K562 (cell line): ENCODE measurements at regions not wholly inside any gene's neighbourhood (a gene's known extent, or its start where the extent isn't known, plus 50 kb on each side); places are given as distances from the start of the nearest gene placed in this dataset.

ENCODE experiments used
- ATAC-seq: fragments of 200-7000 bp; cut with Tn5 transposase; 3 replicates; pipeline ENCODE4 v1.9.1; 2020; ENCODE audit warnings: moderate library complexity
- BruUV-seq: library from RNA; stranded (reverse); fragments of 400-500 nt; replicated peaks from 2 replicates; lab custom pipeline; 2021; lab: Mats Ljungman, UMichigan
- CTCF ChIA-PET: fragments of 300-600 bp; formaldehyde crosslinking; extraction: SDS; loops from one replicate; lab custom pipeline; 2021; ENCODE audit warnings: low intra/inter-chr PET ratio; lab: Yijun Ruan, JAX
- POLR2A ChIA-PET: fragments of 300-600, 350-650 bp; sonication (Branson Sonifier 250); formaldehyde crosslinking; extraction: SDS; loops from one replicate; lab custom pipeline; 2021; ENCODE audit warnings: antibody characterized with exemption, inconsistent platforms; lab: Yijun Ruan, JAX
- DNase-seq, 4 experiments: peaks; one replicate each; pipeline versions ENCODE4 v3.0.0 to v3.0.0-alpha.2; 2011 to 2018; ENCODE audit warnings: low spot score in 3 of 4, mixed read lengths in 3 of 4; ENCODE audit errors: extremely low read depth in 1 of 4
- FAIRE-seq: peaks from 2 replicates; lab custom pipeline; 2011; peaks lifted over from hg19 to GRCh38; lab: Jason Lieb, UNC
- H2AFZ ChIP-seq: 2 replicates; pipeline ENCODE4 v1.6.0; 2011; ENCODE audit warnings: low read depth, low read length, control low read depth, inconsistent platforms
- H3K27ac ChIP-seq: fragments of 200-600 bp; 3 replicates; pipeline ENCODE4 v1.8.0; 2011; ENCODE audit warnings: low read depth, mild to moderate bottlenecking, control low read depth, inconsistent platforms, low read length, moderate library complexity, mixed read lengths; ENCODE audit errors: extremely low read depth
- H3K27me3 ChIP-seq, 2 experiments: fragments of 300-600 bp in 1 of 2; 2 replicates in 1 of 2; 3 replicates in 1 of 2; pipeline versions ENCODE4 v1.6.0 to v1.8.0; 2011; ENCODE audit warnings: inconsistent platforms in 2 of 2, low read length in 2 of 2, mild to moderate bottlenecking in 1 of 2, mixed read lengths in 1 of 2, moderate library complexity in 1 of 2; ENCODE audit not compliant: control insufficient read depth in 2 of 2, insufficient read depth in 2 of 2
- H3K36me3 ChIP-seq: fragments of 300-600 bp; 3 replicates; pipeline ENCODE4 v1.8.0; 2011; ENCODE audit warnings: mild to moderate bottlenecking, low read length, inconsistent platforms; ENCODE audit not compliant: control insufficient read depth, insufficient read depth
- H3K4me1 ChIP-seq, 2 experiments: fragments of 200-600 bp in 1 of 2; replicated peaks in 1 of 2; 2 replicates in 1 of 2; 3 replicates in 1 of 2; pipeline versions ENCODE4 v1.5.1 to v1.8.0; 2011; ENCODE audit warnings: inconsistent platforms in 2 of 2, low read length in 2 of 2, mild to moderate bottlenecking in 1 of 2, mixed read lengths in 1 of 2, moderate library complexity in 1 of 2; ENCODE audit not compliant: control insufficient read depth in 2 of 2, insufficient read depth in 2 of 2
- H3K4me2 ChIP-seq: 2 replicates; pipeline ENCODE4 v1.6.1; 2011; ENCODE audit warnings: low read length, control low read depth, inconsistent platforms, mixed read lengths; ENCODE audit not compliant: insufficient read depth
- H3K4me3 ChIP-seq: fragments of 200-600 bp; sonication (generic), shearing (Covaris generic); 2 replicates; pipeline ENCODE4 v1.5.1; 2016; ENCODE audit warnings: control low read depth, inconsistent platforms
- H3K79me2 ChIP-seq: fragments of 200-600 bp; 3 replicates; pipeline ENCODE4 v1.8.0; 2011; ENCODE audit warnings: low read length, inconsistent platforms; ENCODE audit not compliant: control insufficient read depth, insufficient read depth
- H3K9ac ChIP-seq, 2 experiments: 2 replicates each; pipeline versions ENCODE4 v1.6.0 to v1.6.1; 2011; ENCODE audit warnings: low read depth in 2 of 2, low read length in 2 of 2, control low read depth in 1 of 2, inconsistent platforms in 1 of 2, mild to moderate bottlenecking in 1 of 2, mixed read lengths in 1 of 2; ENCODE audit not compliant: insufficient read depth in 1 of 2
- H3K9me1 ChIP-seq: one replicate; pipeline ENCODE4 v1.6.0; 2011; ENCODE audit warnings: inconsistent platforms, mild to moderate bottlenecking, low read length, moderate library complexity; ENCODE audit not compliant: control insufficient read depth, insufficient read depth
- H3K9me3 ChIP-seq: replicated peaks from 2 replicates; pipeline ENCODE4 v1.5.1; 2011; ENCODE audit warnings: low read depth, low read length, inconsistent platforms; ENCODE audit not compliant: control insufficient read depth, insufficient read depth
- H4K20me1 ChIP-seq: replicated peaks from 2 replicates; pipeline ENCODE4 v1.6.1; 2011; ENCODE audit warnings: low read length, inconsistent platforms, mixed read lengths; ENCODE audit not compliant: control insufficient read depth, insufficient read depth
- HDGF ChIP-seq: fragments of 450-650 bp; IDR thresholded peaks from 2 replicates; pipeline ENCODE4 v1.6.1; 2016
- IRF1 ChIP-seq: sonication (generic); formaldehyde crosslinking; IDR thresholded peaks from 2 replicates; pipeline ENCODE4 v1.8.0; 2022; ENCODE audit warnings: missing genetic modification reagents, mild to moderate bottlenecking, borderline replicate concordance
- TEAD2 ChIP-seq: fragments of 450-650 bp; IDR thresholded peaks from 2 replicates; pipeline ENCODE4 v1.6.1; 2016; ENCODE audit warnings: missing genetic modification characterization, control low read depth, missing compliant biosample characterization
- ZFP91 ChIP-seq: sonication (generic); formaldehyde crosslinking; IDR thresholded peaks from 2 replicates; pipeline ENCODE4 v1.8.0; 2022; ENCODE audit warnings: mild to moderate bottlenecking, missing genetic modification reagents
- ZNF239 ChIP-seq: fragments of 250-450 bp; sonication (Bioruptor Pico); IDR thresholded peaks from 2 replicates; pipeline ENCODE4 v1.4.0; 2020; ENCODE audit warnings: mild to moderate bottlenecking
- WGBS: fragments of 100-300 bp; shearing (Covaris generic); methylation state at CpG from one replicate; pipeline ENCODE4 v1.1.6; 2016; ENCODE audit warnings: low coverage, mixed read lengths; ENCODE audit not compliant: insufficient coverage; ENCODE audit errors: missing lambda C conversion rate; 5-methylcytosine and 5-hydroxymethylcytosine counted together
- in situ Hi-C: fragments of 300-500 bp; cut with MboI; formaldehyde crosslinking; loops from 4 replicates; pipeline ENCODE4 v1.15.0; 2018; ENCODE audit warnings: inconsistent platforms, mixed read lengths
- intact Hi-C: fragments of 100-400 bp; cut with micrococcal nuclease; formaldehyde crosslinking; loops from 2 replicates; pipeline ENCODE4 v1.14.2; 2022

GRCh38 chr4:156636381-156636780, 335.2 kb downstream of the PDGFC start:
- H3K9me1 ChIP-seq: no peaks in the 10 kb centered on the region
- CTCF ChIA-PET: no interaction called here
- DNase-seq: no peak
- H3K4me2 ChIP-seq: no peak overlapping the region
- POLR2A ChIA-PET: no interaction called here
- H3K27me3 ChIP-seq: no peaks in the 10 kb centered on the region
- FAIRE-seq: no peak
- no peak for ATAC-seq
- no peaks in the 10 kb centered on the region for H4K20me1 ChIP-seq
- no peaks in the 10 kb centered on the region for H3K4me1 ChIP-seq
- H3K27ac ChIP-seq: no peak overlapping the region
- H3K9me3 ChIP-seq: no peaks in the 10 kb centered on the region
- in situ Hi-C loops: no loop called here
- H3K36me3 ChIP-seq: no peaks in the 10 kb centered on the region
- TF ChIP-seq ZFP91 (CRISPR knock-in tag) (no peak), ZNF239 (CRISPR knock-in tag) (no peak), IRF1 (CRISPR knock-in tag) (no peak), HDGF (no peak), TEAD2 (tag) (no peak)
- no TSS peak for BruUV-seq
- H2AFZ ChIP-seq: no peak overlapping the region
- WGBS: 2% methylated on average over 4 of the region's 4 CpGs
- no peak overlapping the region for H3K9ac ChIP-seq
- H3K79me2 ChIP-seq: no peaks in the 10 kb centered on the region
- intact Hi-C loops: no loop called here
- no peak overlapping the region for H3K4me3 ChIP-seq
